GM06990 (cell line): ENCODE measurements at regions not wholly inside any gene's neighbourhood (a gene's known extent, or its start where the extent isn't known, plus 50 kb on each side); places are given as distances from the start of the nearest gene placed in this dataset.

Experiments used
- DNase-seq: peaks from one replicate; pipeline ENCODE4 v3.0.0-alpha.2; 2011; ENCODE audit not compliant: insufficient read length; ENCODE audit errors: extremely low read depth
- H3K27me3 ChIP-seq: replicated peaks from 2 replicates; pipeline ENCODE4 v1.6.0; 2011; ENCODE audit warnings: low read length; ENCODE audit not compliant: control insufficient read depth, insufficient read depth
- H3K36me3 ChIP-seq: 2 replicates; pipeline ENCODE4 v1.5.1; 2011; ENCODE audit warnings: low read length; ENCODE audit not compliant: control insufficient read depth, insufficient read depth
- H3K4me3 ChIP-seq: replicated peaks from 2 replicates; pipeline ENCODE4 v1.5.1; 2011; ENCODE audit warnings: low read depth, mild to moderate bottlenecking, control low read depth, low read length
- CTCF ChIP-seq: IDR thresholded peaks from 2 replicates; pipeline ENCODE4 v1.5.1; 2011; ENCODE audit warnings: low read length, control low read depth, mild to moderate bottlenecking, inconsistent platforms; ENCODE audit not compliant: insufficient read depth, poor library complexity, severe bottlenecking

DNA sequence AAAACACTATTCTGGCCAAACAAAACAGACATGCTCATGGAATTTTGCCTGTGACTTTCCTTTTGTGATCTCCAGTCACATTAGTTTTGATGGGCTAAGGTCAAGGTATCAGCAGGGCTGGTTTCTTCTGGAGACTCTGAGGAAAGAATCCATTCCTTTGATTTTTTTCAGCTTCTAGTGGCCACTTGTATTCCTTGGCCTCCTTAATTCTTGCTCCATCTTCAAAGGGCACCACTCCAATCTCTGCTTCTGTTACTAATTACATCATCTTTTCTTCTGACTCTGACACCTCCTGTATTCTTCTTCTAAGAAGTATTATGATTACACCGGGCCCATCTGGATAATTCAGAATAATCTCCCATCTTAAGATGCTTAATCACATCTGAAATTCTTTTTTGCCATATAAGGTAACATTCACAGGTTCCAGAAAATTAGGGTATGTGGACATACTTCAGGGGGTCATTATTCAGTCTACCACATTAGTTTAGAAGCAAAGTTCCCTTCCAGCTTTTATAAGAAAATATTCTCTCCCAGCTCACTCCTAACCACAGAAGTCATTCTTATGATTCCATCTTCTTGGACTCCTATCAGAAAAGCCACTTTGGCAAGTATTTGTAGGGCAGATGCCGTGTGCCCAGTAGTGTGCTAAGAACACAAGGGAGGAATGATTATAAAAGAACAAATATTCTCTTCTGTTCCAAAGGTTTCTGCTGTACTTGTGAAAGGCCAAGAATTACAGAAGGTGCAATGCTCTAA, 56.4 kb upstream of the FSHB start:
- Histone ChIP-seq H3K36me3 (no peaks in the 10 kb centered on the region), H3K4me3 (no peak overlapping the region), H3K27me3 (no peaks in the 10 kb centered on the region)
- no peak for DNase-seq
- no peak for TF ChIP-seq CTCF
